Activated CD4-positive, alpha-beta memory T cell treated with anti-CD3 and anti-CD28 coated beads for 36 hours (primary cell): ENCODE measurements at regions not wholly inside any gene's neighbourhood (a gene's known extent, or its start where the extent isn't known, plus 50 kb on each side); places are given as distances from the start of the nearest gene placed in this dataset.

Experiments
- CTCF ChIA-PET: fragments of 350-600 bp; sonication (Branson Sonifier 250); formaldehyde crosslinking; loops from one replicate; lab custom pipeline; 2021; ENCODE audit warnings: antibody characterized with exemption, inconsistent platforms; lab: Charles Lee
- POLR2A ChIA-PET: fragments of 350-600 bp; sonication (Branson Sonifier 250); formaldehyde crosslinking; loops from one replicate; lab custom pipeline; 2021; ENCODE audit warnings: antibody characterized with exemption; lab: Charles Lee
- DNase-seq: peaks from one replicate; pipeline ENCODE4 v3.0.0-alpha.2; 2020
- H3K27ac Mint-ChIP-seq: one replicate; pipeline ENCODE4 v1.8.0; 2021; ENCODE audit warnings: mixed read lengths
- H3K27me3 Mint-ChIP-seq: one replicate; pipeline ENCODE4 v1.8.0; 2021; ENCODE audit warnings: mixed read lengths
- H3K36me3 Mint-ChIP-seq: one replicate; pipeline ENCODE4 v1.8.0; 2021; ENCODE audit warnings: mixed read lengths
- H3K4me1 Mint-ChIP-seq: one replicate; pipeline ENCODE4 v1.8.0; 2021; ENCODE audit warnings: low read depth, mixed read lengths
- H3K4me3 Mint-ChIP-seq: one replicate; pipeline ENCODE4 v1.8.0; 2021; ENCODE audit warnings: mild to moderate bottlenecking, mixed read lengths
- H3K9me3 Mint-ChIP-seq: one replicate; pipeline ENCODE4 v1.8.0; 2021; ENCODE audit warnings: mixed read lengths
- intact Hi-C: fragments of 100-400 bp; cut with micrococcal nuclease; formaldehyde crosslinking; loops from one replicate; pipeline ENCODE4 v1.15.1; 2023

GRCh38 chr9:116015855-116016254, 137.7 kb upstream of the PAPPA start:
- Mint-ChIP-seq H3K27me3 (no peaks in the 10 kb centered on the region), H3K27ac (no peak overlapping the region), H3K4me1 (no peaks in the 10 kb centered on the region), H3K4me3 (no peak overlapping the region), H3K36me3 (no peaks in the 10 kb centered on the region), H3K9me3 (no peaks in the 10 kb centered on the region)
- POLR2A ChIA-PET = no interaction called here
- CTCF ChIA-PET = no interaction called here
- intact Hi-C loops = no loop called here
- DNase-seq = no peak

GRCh38 chr9:116020146-116020545, 133.4 kb upstream of the PAPPA start:
- Mint-ChIP-seq H3K27me3 (no peaks in the 10 kb centered on the region), H3K27ac (no peak overlapping the region), H3K4me3 (no peak overlapping the region), H3K9me3 (peaks cover 8% of the 10 kb centered on the region), H3K36me3 (no peaks in the 10 kb centered on the region), H3K4me1 (no peaks in the 10 kb centered on the region)
- ChIA-PET CTCF (no interaction called here), POLR2A (no interaction called here)
- intact Hi-C loops = no loop called here
- DNase-seq = no peak

- intact Hi-C loops = no loop called here
- no peaks in the 10 kb centered on the region for H3K4me1 Mint-ChIP-seq
These were observed 132.8 kb upstream of the PAPPA start for GRCh38 chr9:116020801-116021200.

GRCh38 chr9:116027096-116027495, 126.5 kb upstream of the PAPPA start:
- POLR2A ChIA-PET = no interaction called here
- DNase-seq = no peak
- no peaks in the 10 kb centered on the region for H3K36me3 Mint-ChIP-seq
- intact Hi-C loops = no loop called here
- H3K27me3 Mint-ChIP-seq = no peaks in the 10 kb centered on the region
- no peak overlapping the region for H3K4me3 Mint-ChIP-seq
- no peaks in the 10 kb centered on the region for H3K4me1 Mint-ChIP-seq
- no peak overlapping the region for H3K27ac Mint-ChIP-seq
- CTCF ChIA-PET = interaction anchor here (0.6 kb wide), 1 partner anchor 32 kb away, joined by 3 read pairs; no protein-coding TSS in a partner anchor
- H3K9me3 Mint-ChIP-seq = peaks cover 14% of the 10 kb centered on the region

More at GRCh38 chr9:116020801-116021200, 132.8 kb upstream of the PAPPA start:
- POLR2A ChIA-PET = no interaction called here
- no peak overlapping the region for H3K27ac Mint-ChIP-seq
- DNase-seq = no peak
- CTCF ChIA-PET = no interaction called here
- no peaks in the 10 kb centered on the region for H3K27me3 Mint-ChIP-seq
- H3K9me3 Mint-ChIP-seq = peaks cover 8% of the 10 kb centered on the region
- H3K4me3 Mint-ChIP-seq = no peak overlapping the region
- H3K36me3 Mint-ChIP-seq = no peaks in the 10 kb centered on the region

GRCh38 chr9:116027511-116027910, 126.1 kb upstream of the PAPPA start:
- no peak overlapping the region for H3K4me3 Mint-ChIP-seq

GRCh38 chr9:116027951-116028350, 125.6 kb upstream of the PAPPA start:
- POLR2A ChIA-PET = no interaction called here
- CTCF ChIA-PET = no interaction called here
- Mint-ChIP-seq H3K27me3 (no peaks in the 10 kb centered on the region), H3K4me3 (no peak overlapping the region), H3K4me1 (no peaks in the 10 kb centered on the region), H3K27ac (no peak overlapping the region), H3K36me3 (no peaks in the 10 kb centered on the region), H3K9me3 (peaks cover 14% of the 10 kb centered on the region)
- DNase-seq = no peak
- intact Hi-C loops = no loop called here

More at GRCh38 chr9:116027511-116027910, 126.1 kb upstream of the PAPPA start:
- H3K36me3 Mint-ChIP-seq = no peaks in the 10 kb centered on the region
- H3K4me1 Mint-ChIP-seq = no peaks in the 10 kb centered on the region
- H3K9me3 Mint-ChIP-seq = peaks cover 14% of the 10 kb centered on the region
- no peaks in the 10 kb centered on the region for H3K27me3 Mint-ChIP-seq
- ChIA-PET CTCF (no interaction called here), POLR2A (no interaction called here)
- DNase-seq = no peak
- intact Hi-C loops = no loop called here
- no peak overlapping the region for H3K27ac Mint-ChIP-seq

- H3K27ac Mint-ChIP-seq = no peak overlapping the region
- H3K27me3 Mint-ChIP-seq = no peaks in the 10 kb centered on the region
- CTCF ChIA-PET = no interaction called here
- POLR2A ChIA-PET = no interaction called here
- DNase-seq = no peak
- no peak overlapping the region for H3K4me3 Mint-ChIP-seq
- H3K9me3 Mint-ChIP-seq = peaks cover 11% of the 10 kb centered on the region
- intact Hi-C loops = no loop called here
- no peaks in the 10 kb centered on the region for H3K36me3 Mint-ChIP-seq
- no peaks in the 10 kb centered on the region for H3K4me1 Mint-ChIP-seq
These were observed 123.1 kb upstream of the PAPPA start for GRCh38 chr9:116030517-116030916.

GRCh38 chr9:116032683-116033440, 120.7 kb upstream of the PAPPA start:
- H3K4me1 Mint-ChIP-seq = no peaks in the 10 kb centered on the region
- ChIA-PET CTCF (no interaction called here), POLR2A (no interaction called here)
- no peaks in the 10 kb centered on the region for H3K36me3 Mint-ChIP-seq
- no peak for DNase-seq
- H3K9me3 Mint-ChIP-seq = peaks cover 11% of the 10 kb centered on the region
- H3K4me3 Mint-ChIP-seq = no peak overlapping the region
- intact Hi-C loops = no loop called here
- no peaks in the 10 kb centered on the region for H3K27me3 Mint-ChIP-seq
- no peak overlapping the region for H3K27ac Mint-ChIP-seq

GRCh38 chr9:116039312-116039711, 114.3 kb upstream of the PAPPA start:
- ChIA-PET POLR2A (no interaction called here), CTCF (no interaction called here)
- intact Hi-C loops = no loop called here
- DNase-seq = no peak
- Mint-ChIP-seq H3K4me1 (no peaks in the 10 kb centered on the region), H3K27ac (no peak overlapping the region), H3K9me3 (peaks cover under 1% of the 10 kb centered on the region), H3K36me3 (no peaks in the 10 kb centered on the region), H3K4me3 (no peak overlapping the region), H3K27me3 (no peaks in the 10 kb centered on the region)

- no peaks in the 10 kb centered on the region for H3K4me1 Mint-ChIP-seq
- H3K36me3 Mint-ChIP-seq = no peaks in the 10 kb centered on the region
- H3K4me3 Mint-ChIP-seq = no peak overlapping the region
- no peak for DNase-seq
- H3K27ac Mint-ChIP-seq = no peak overlapping the region
- CTCF ChIA-PET = no interaction called here
- intact Hi-C loops = no loop called here
- peaks cover 1% of the 10 kb centered on the region for H3K9me3 Mint-ChIP-seq
- POLR2A ChIA-PET = no interaction called here
- no peaks in the 10 kb centered on the region for H3K27me3 Mint-ChIP-seq
These were observed 113.7 kb upstream of the PAPPA start for GRCh38 chr9:116039893-116040292.

GRCh38 chr9:116042321-116042720, 111.3 kb upstream of the PAPPA start:
- DNase-seq = no peak
- Mint-ChIP-seq H3K36me3 (no peaks in the 10 kb centered on the region), H3K4me3 (no peak overlapping the region), H3K27me3 (no peaks in the 10 kb centered on the region), H3K27ac (no peak overlapping the region), H3K9me3 (peaks cover 4% of the 10 kb centered on the region), H3K4me1 (no peaks in the 10 kb centered on the region)
- intact Hi-C loops = no loop called here
- ChIA-PET CTCF (interaction anchor here (1.4 kb wide), 1 partner anchor 448 kb away, joined by 4 read pairs; no protein-coding TSS in a partner anchor), POLR2A (no interaction called here)

GRCh38 chr9:116045083-116045482, 108.5 kb upstream of the PAPPA start:
- CTCF ChIA-PET = no interaction called here
- Mint-ChIP-seq H3K4me3 (no peak overlapping the region), H3K27me3 (no peaks in the 10 kb centered on the region), H3K9me3 (peaks cover 4% of the 10 kb centered on the region), H3K36me3 (no peaks in the 10 kb centered on the region), H3K4me1 (no peaks in the 10 kb centered on the region), H3K27ac (no peak overlapping the region)
- POLR2A ChIA-PET = no interaction called here
- intact Hi-C loops = no loop called here
- no peak for DNase-seq

- H3K4me1 Mint-ChIP-seq = no peaks in the 10 kb centered on the region
- intact Hi-C loops = no loop called here
- no peaks in the 10 kb centered on the region for H3K36me3 Mint-ChIP-seq
- DNase-seq = no peak
- no peak overlapping the region for H3K4me3 Mint-ChIP-seq
- ChIA-PET CTCF (no interaction called here), POLR2A (no interaction called here)
- H3K27ac Mint-ChIP-seq = no peak overlapping the region
- H3K9me3 Mint-ChIP-seq = peaks cover 4% of the 10 kb centered on the region
- H3K27me3 Mint-ChIP-seq = no peaks in the 10 kb centered on the region
These were observed 105.5 kb upstream of the PAPPA start for GRCh38 chr9:116048081-116048480.
